Esophagus squamous epithelium (tissue), 5 donors: ENCODE measurements at regions not wholly inside any gene's neighbourhood (a gene's known extent, or its start where the extent isn't known, plus 50 kb on each side); places are given as distances from the start of the nearest gene placed in this dataset.

Experiments
- DNase-seq: peaks from one replicate; lab custom pipeline; 2025; lab: John Stamatoyannopoulos, UW
- H3K27ac ChIP-seq, 4 donors: fragments of 200-600 bp; sonication (generic); one replicate each; pipeline ENCODE4 v1.5.1; 2016 to 2019; ENCODE audit warnings: mild to moderate bottlenecking in 1 of 4
- H3K27me3 ChIP-seq, 4 donors: fragments of 200-600 bp; sonication (generic); 1 replicate in 3 of 4; 2 replicates in 1 of 4; pipeline versions ENCODE4 v1.5.1 to v1.6.0; 2017 to 2021; ENCODE audit warnings: antibody characterized with exemption in 1 of 4
- H3K36me3 ChIP-seq, 3 donors: fragments of 200-600 bp; sonication (generic); one replicate each; pipeline ENCODE4 v1.5.1; 2016 to 2019
- H3K4me1 ChIP-seq, 3 donors: fragments of 200-600 bp; sonication (generic); one replicate each; pipeline ENCODE4 v1.5.1; 2017 to 2019
- H3K4me3 ChIP-seq, 4 donors: fragments of 200-600 bp; sonication (generic); 1 replicate in 3 of 4; 2 replicates in 1 of 4; pipeline ENCODE4 v1.5.1; 2016 to 2019; ENCODE audit warnings: mild to moderate bottlenecking in 2 of 4, moderate library complexity in 1 of 4
- H3K9me3 ChIP-seq, 3 donors: fragments of 200-600 bp; sonication (generic); one replicate each; pipeline ENCODE4 v1.5.1; 2016 to 2019
- POLR2A ChIP-seq, 4 donors: fragments of 450-650 bp; IDR thresholded peaks; one replicate each; pipeline ENCODE4 v1.6.1; 2017; ENCODE audit warnings: antibody characterized with exemption in 4 of 4, mild to moderate bottlenecking in 4 of 4, moderate library complexity in 3 of 4
- WGBS, 2 donors: methylation state at CpG; one replicate each; pipeline ENCODE4 v1.1.5; 2018; 5-methylcytosine and 5-hydroxymethylcytosine counted together
- intact Hi-C: fragments of 100-400 bp; cut with DNase I; formaldehyde crosslinking; loops from one replicate; pipeline ENCODE4 v1.15.0; 2022
- TF ChIP-seq, protein P1 (sequence below), 6 experiments: fragments of 450-650 bp in 4 of 6; fragments of 200-600 bp in 2 of 6; sonication (generic) in 2 of 6; IDR thresholded peaks; one replicate each; pipeline ENCODE4 v1.5.1; 2016 to 2019; ENCODE audit warnings: antibody characterized with exemption in 6 of 6, mild to moderate bottlenecking in 4 of 6, moderate library complexity in 4 of 6
- donor health status: DM: yes; HTN: yes; CAD: no.

- no peaks in the 10 kb centered on the region for H3K9me3 ChIP-seq
- no peaks in the 10 kb centered on the region for H3K36me3 ChIP-seq
- no peak for TF ChIP-seq POLR2A (IDR thresholded peaks at IDR 0.05)
- TF ChIP-seq, protein P1, sequence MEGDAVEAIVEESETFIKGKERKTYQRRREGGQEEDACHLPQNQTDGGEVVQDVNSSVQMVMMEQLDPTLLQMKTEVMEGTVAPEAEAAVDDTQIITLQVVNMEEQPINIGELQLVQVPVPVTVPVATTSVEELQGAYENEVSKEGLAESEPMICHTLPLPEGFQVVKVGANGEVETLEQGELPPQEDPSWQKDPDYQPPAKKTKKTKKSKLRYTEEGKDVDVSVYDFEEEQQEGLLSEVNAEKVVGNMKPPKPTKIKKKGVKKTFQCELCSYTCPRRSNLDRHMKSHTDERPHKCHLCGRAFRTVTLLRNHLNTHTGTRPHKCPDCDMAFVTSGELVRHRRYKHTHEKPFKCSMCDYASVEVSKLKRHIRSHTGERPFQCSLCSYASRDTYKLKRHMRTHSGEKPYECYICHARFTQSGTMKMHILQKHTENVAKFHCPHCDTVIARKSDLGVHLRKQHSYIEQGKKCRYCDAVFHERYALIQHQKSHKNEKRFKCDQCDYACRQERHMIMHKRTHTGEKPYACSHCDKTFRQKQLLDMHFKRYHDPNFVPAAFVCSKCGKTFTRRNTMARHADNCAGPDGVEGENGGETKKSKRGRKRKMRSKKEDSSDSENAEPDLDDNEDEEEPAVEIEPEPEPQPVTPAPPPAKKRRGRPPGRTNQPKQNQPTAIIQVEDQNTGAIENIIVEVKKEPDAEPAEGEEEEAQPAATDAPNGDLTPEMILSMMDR (IDR thresholded peaks at IDR 0.05), result no peak
- 61 to 62% methylated on average over 1 of the region's 1 CpG for WGBS, 2 donors
- no peak overlapping the region for H3K4me3 ChIP-seq
- H3K4me1 ChIP-seq, result peaks cover 0 to 5% (median 0%) of the 10 kb centered on the region in 3 donors
- DNase-seq, result no peak
- no peaks in the 10 kb centered on the region for H3K27me3 ChIP-seq
- intact Hi-C loops, result no loop called here
- no peak overlapping the region for H3K27ac ChIP-seq
Measured at GRCh38 chr9:88730780-88731179, 195.8 kb downstream of the NXNL2 start.

- Histone ChIP-seq H3K36me3 (no peaks in the 10 kb centered on the region), H3K9me3 (no peaks in the 10 kb centered on the region), H3K4me3 (no peak overlapping the region), H3K4me1 (peaks cover 0 to 5% (median 0%) of the 10 kb centered on the region in 3 donors), H3K27me3 (no peaks in the 10 kb centered on the region), H3K27ac (no peak overlapping the region)
- DNase-seq, result no peak
- no peak for TF ChIP-seq POLR2A (IDR thresholded peaks at IDR 0.05)
- TF ChIP-seq, protein P1 (IDR thresholded peaks at IDR 0.05), result no peak
- 76 to 80% methylated on average over 4 of the region's 4 CpGs for WGBS, 2 donors
- intact Hi-C loops, result no loop called here
Measured at GRCh38 chr9:88732128-88732527, 197.2 kb downstream of the NXNL2 start.

- H3K27me3 ChIP-seq, result no peaks in the 10 kb centered on the region
- DNase-seq, result no peak
- no peaks in the 10 kb centered on the region for H3K9me3 ChIP-seq
- 36 to 59% methylated on average over 8 of the region's 8 CpGs for WGBS, 2 donors
- H3K4me1 ChIP-seq, result peaks cover 0 to 5% (median 0%) of the 10 kb centered on the region in 3 donors
- peak overlapping the region in 2 of 4 donors; percentile 25 to 34 for H3K27ac ChIP-seq
- no peak overlapping the region for H3K4me3 ChIP-seq
- intact Hi-C loops, result no loop called here
- H3K36me3 ChIP-seq, result no peaks in the 10 kb centered on the region
- TF ChIP-seq POLR2A (IDR thresholded peaks at IDR 0.05), result no peak
- TF ChIP-seq, protein P1 (IDR thresholded peaks at IDR 0.05), result no peak
Measured at GRCh38 chr9:88733651-88734421, 198.9 kb downstream of the NXNL2 start.

DNA sequence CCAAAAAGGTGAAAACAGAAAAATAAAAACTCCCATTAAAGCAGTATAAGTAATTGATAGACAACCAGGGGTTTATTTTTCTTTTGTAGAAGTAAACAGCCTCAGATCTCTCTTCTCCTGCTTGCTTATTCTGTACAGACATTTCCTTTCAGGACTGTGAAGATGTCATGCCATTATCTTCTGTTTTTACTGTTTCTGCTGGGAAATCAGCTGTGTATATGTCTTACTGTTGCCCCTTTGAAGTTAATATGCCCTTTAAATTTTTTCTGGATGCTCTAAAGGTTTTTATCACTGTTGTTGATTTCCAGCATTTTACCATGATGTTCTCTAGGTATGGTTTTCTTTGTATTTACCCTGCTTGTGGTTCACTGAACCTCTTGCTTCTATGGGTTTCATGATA lies 199.5 kb downstream of the NXNL2 start:
- intact Hi-C loops, result no loop called here
- H3K27me3 ChIP-seq, result no peaks in the 10 kb centered on the region
- no peaks in the 10 kb centered on the region for H3K9me3 ChIP-seq
- no peaks in the 10 kb centered on the region for H3K36me3 ChIP-seq
- DNase-seq, result no peak
- H3K4me3 ChIP-seq, result no peak overlapping the region
- peaks cover 0 to 5% (median 0%) of the 10 kb centered on the region in 3 donors for H3K4me1 ChIP-seq
- no peak overlapping the region for H3K27ac ChIP-seq
- no peak for TF ChIP-seq POLR2A (IDR thresholded peaks at IDR 0.05)
- TF ChIP-seq, protein P1 (IDR thresholded peaks at IDR 0.05), result no peak

DNA sequence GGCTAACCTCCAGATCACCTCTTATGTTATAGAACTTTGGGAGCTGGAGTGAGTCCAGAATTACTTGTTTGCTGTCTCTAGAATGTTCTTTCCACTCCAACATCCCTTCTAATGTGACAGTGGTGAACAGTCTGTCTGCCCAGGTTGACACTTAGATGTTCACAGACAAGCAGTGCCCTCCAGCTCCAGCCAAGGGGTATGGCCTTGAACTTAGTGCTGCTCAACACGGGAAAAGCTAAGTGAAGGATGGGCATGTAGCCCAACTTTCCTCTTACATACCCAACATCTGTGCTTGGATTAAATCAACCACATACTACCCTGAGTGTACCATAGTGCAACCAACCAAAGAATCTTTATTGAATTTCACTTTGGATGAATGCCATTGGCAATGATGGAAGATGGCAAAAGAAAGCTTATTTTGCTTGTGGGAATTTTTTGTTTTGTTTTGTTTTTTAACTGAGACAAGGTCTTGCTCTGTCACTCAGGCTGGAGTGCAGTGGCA lies 201.2 kb downstream of the NXNL2 start:
- Histone ChIP-seq H3K27me3 (no peaks in the 10 kb centered on the region), H3K36me3 (no peaks in the 10 kb centered on the region), H3K9me3 (no peaks in the 10 kb centered on the region), H3K4me3 (no peak overlapping the region), H3K4me1 (peaks cover 0 to 5% (median 0%) of the 10 kb centered on the region in 3 donors), H3K27ac (no peak overlapping the region)
- TF ChIP-seq, protein P1 (IDR thresholded peaks at IDR 0.05), result no peak
- TF ChIP-seq POLR2A (IDR thresholded peaks at IDR 0.05), result no peak
- WGBS, 2 donors, result 25 to 73% methylated on average over 1 of the region's 1 CpG
- DNase-seq, result no peak
- intact Hi-C loops, result no loop called here
